ENCODE measurements at regions not wholly inside any gene's neighbourhood (a gene's known extent, or its start where the extent isn't known, plus 50 kb on each side); places are given as distances from the start of the nearest gene placed in this dataset.

DNA sequence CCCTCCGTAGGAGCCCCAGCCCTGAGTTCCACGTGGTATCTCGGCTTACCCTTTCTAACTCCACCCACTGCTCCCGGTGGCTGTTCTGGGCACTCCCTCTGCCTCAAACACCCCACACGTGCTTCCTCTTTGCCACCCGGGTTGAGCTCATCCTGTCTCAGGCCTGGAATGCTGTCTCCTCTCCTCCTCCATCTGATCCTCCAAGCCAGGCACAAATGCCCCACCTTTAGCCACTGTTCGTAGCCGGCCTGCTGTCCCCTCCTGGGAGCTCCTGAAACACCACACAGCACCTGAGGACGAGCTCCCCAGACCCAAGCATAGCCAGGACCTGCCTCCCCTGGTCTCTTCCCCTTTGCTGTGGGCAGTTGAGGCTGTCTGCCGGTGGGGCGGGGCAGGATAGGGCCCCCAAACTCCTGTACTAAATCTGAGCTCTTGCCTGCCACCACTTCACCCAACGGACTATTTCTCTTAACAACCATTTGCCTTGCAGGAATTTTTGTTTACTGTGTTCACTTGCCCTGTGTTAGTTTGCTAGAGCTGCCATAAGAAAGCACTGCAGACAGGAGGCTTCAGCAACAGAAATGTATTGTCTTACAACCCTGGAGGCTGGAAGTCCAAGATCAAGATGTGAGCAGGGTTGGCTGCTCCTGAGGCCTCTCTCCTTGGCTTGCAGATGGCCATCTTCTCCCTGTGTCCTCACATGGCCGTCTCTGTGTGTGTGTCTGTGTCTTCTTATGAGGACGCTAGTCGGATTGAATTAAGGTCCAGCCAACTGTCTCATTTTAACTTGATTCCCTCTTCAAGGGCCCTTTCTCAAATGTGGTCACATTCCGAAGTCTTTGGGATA, 58.3 kb upstream of the SHH start:
- TF ChIP-seq GATA2 (IDR thresholded peaks at IDR 0.05; ENCODE audit: low read depth, low read length) = no peak
- no peak for TF ChIP-seq GATA3 (IDR thresholded peaks at IDR 0.05; ENCODE audit: low read depth, low read length)

Measured in SH-SY5Y (cell line).